Left lung (tissue), 4 donors: ENCODE measurements at regions not wholly inside any gene's neighbourhood (a gene's known extent, or its start where the extent isn't known, plus 50 kb on each side); places are given as distances from the start of the nearest gene placed in this dataset.

Experiments
- ATAC-seq: fragments of 200-7000 bp; cut with Tn5 transposase; one replicate; pipeline ENCODE4 v1.9.1; 2020; ENCODE audit warnings: moderate library complexity
- DNase-seq, 4 donors: peaks; one replicate each; pipeline ENCODE4 v3.0.0-alpha.2; 2013 to 2020
- H3K27ac ChIP-seq, 2 donors: fragments of 200-600 bp; sonication (generic) in 1 of 2; one replicate each; pipeline versions ENCODE4 v1.5.0 to v1.8.0; 2020 to 2021
- H3K27me3 ChIP-seq, 2 donors: fragments of 200-600 bp; sonication (generic) in 1 of 2; one replicate each; pipeline versions ENCODE4 v1.5.0 to v1.8.0; 2020 to 2021
- H3K36me3 ChIP-seq, 2 donors: fragments of 200-600 bp; sonication (generic) in 1 of 2; one replicate each; pipeline versions ENCODE4 v1.5.0 to v1.8.0; 2020 to 2021
- H3K4me1 ChIP-seq, 2 donors: fragments of 200-600 bp; one replicate each; pipeline ENCODE4 v1.8.0; 2021
- H3K4me3 ChIP-seq, 2 donors: fragments of 200-600 bp; sonication (generic) in 1 of 2; one replicate each; pipeline versions ENCODE4 v1.5.0 to v1.8.0; 2020 to 2021; ENCODE audit warnings: mild to moderate bottlenecking in 1 of 2
- H3K9me3 ChIP-seq, 2 donors: fragments of 200-600 bp; sonication (generic) in 1 of 2; one replicate each; pipeline versions ENCODE4 v1.5.0 to v1.8.0; 2020 to 2021
- intact Hi-C, 2 donors: fragments of 100-400 bp; cut with DNase I; formaldehyde crosslinking; loops; one replicate each; pipeline versions ENCODE4 v1.11.2 to v1.14.2; 2022
- TF ChIP-seq, protein P1 (sequence below), 2 donors: fragments of 200-600 bp; sonication (generic) in 1 of 2; IDR thresholded peaks; one replicate each; pipeline versions ENCODE4 v1.5.0 to v1.8.0; 2021; ENCODE audit warnings: antibody characterized with exemption in 2 of 2
- donor health status: DM: no; HTN: yes; CAD: no.
- donor health status: DM: no; HTN: no; CAD: no.

- H3K9me3 ChIP-seq, result no peaks in the 10 kb centered on the region
- intact Hi-C loops, result no loop called here
- H3K4me1 ChIP-seq, result peaks cover 0 to 8% of the 10 kb centered on the region in 2 donors
- ATAC-seq (no peak), DNase-seq (no peak)
- H3K27me3 ChIP-seq, result no peaks in the 10 kb centered on the region
- H3K4me3 ChIP-seq, result no peak overlapping the region
- no peaks in the 10 kb centered on the region for H3K36me3 ChIP-seq
- H3K27ac ChIP-seq, result no peak overlapping the region
- TF ChIP-seq, protein P1, sequence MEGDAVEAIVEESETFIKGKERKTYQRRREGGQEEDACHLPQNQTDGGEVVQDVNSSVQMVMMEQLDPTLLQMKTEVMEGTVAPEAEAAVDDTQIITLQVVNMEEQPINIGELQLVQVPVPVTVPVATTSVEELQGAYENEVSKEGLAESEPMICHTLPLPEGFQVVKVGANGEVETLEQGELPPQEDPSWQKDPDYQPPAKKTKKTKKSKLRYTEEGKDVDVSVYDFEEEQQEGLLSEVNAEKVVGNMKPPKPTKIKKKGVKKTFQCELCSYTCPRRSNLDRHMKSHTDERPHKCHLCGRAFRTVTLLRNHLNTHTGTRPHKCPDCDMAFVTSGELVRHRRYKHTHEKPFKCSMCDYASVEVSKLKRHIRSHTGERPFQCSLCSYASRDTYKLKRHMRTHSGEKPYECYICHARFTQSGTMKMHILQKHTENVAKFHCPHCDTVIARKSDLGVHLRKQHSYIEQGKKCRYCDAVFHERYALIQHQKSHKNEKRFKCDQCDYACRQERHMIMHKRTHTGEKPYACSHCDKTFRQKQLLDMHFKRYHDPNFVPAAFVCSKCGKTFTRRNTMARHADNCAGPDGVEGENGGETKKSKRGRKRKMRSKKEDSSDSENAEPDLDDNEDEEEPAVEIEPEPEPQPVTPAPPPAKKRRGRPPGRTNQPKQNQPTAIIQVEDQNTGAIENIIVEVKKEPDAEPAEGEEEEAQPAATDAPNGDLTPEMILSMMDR (IDR thresholded peaks at IDR 0.05), result no peak
These were observed 94.4 kb upstream of the LIMCH1 start for GRCh38 chr4:41443340-41444079.

GRCh38 chr4:41446391-41446790 is 91.6 kb upstream of the LIMCH1 start:
- DNase-seq (no peak), ATAC-seq (no peak)
- intact Hi-C loops, result no loop called here
- Histone ChIP-seq H3K36me3 (no peaks in the 10 kb centered on the region), H3K27ac (no peak overlapping the region), H3K9me3 (no peaks in the 10 kb centered on the region), H3K4me1 (peaks cover 4 to 7% of the 10 kb centered on the region in 2 donors), H3K27me3 (no peaks in the 10 kb centered on the region), H3K4me3 (no peak overlapping the region)
- TF ChIP-seq, protein P1 (IDR thresholded peaks at IDR 0.05), result no peak

GRCh38 chr4:41446981-41447725 is 90.8 kb upstream of the LIMCH1 start:
- Histone ChIP-seq H3K36me3 (no peaks in the 10 kb centered on the region), H3K4me3 (no peak overlapping the region), H3K9me3 (no peaks in the 10 kb centered on the region), H3K27ac (no peak overlapping the region), H3K27me3 (no peaks in the 10 kb centered on the region), H3K4me1 (peaks cover 4 to 14% of the 10 kb centered on the region in 2 donors)
- intact Hi-C loops, result no loop called here
- DNase-seq (no peak), ATAC-seq (no peak)
- TF ChIP-seq, protein P1 (IDR thresholded peaks at IDR 0.05), result no peak

- TF ChIP-seq, protein P1 (IDR thresholded peaks at IDR 0.05), result no peak
- no peak overlapping the region for H3K27ac ChIP-seq
- H3K4me3 ChIP-seq, result no peak overlapping the region
- H3K27me3 ChIP-seq, result no peaks in the 10 kb centered on the region
- ATAC-seq (peak; percentile 38), DNase-seq (peak in 2 of 4 donors; percentile 31 to 47)
- no peaks in the 10 kb centered on the region for H3K36me3 ChIP-seq
- no peaks in the 10 kb centered on the region for H3K9me3 ChIP-seq
- peaks cover 4 to 11% of the 10 kb centered on the region in 2 donors for H3K4me1 ChIP-seq
- intact Hi-C loops, result no loop called here
These were observed 89.0 kb upstream of the LIMCH1 start for GRCh38 chr4:41448934-41449333.

- TF ChIP-seq, protein P1 (IDR thresholded peaks at IDR 0.05), result no peak
- Histone ChIP-seq H3K4me3 (no peak overlapping the region), H3K27me3 (no peaks in the 10 kb centered on the region), H3K4me1 (peaks cover 12 to 18% of the 10 kb centered on the region in 2 donors), H3K9me3 (no peaks in the 10 kb centered on the region), H3K27ac (no peak overlapping the region), H3K36me3 (no peaks in the 10 kb centered on the region)
- DNase-seq, result no peak
- ATAC-seq, result no peak
- intact Hi-C loops, result no loop called here
These were observed 86.0 kb upstream of the LIMCH1 start for GRCh38 chr4:41451961-41452360.
